H1 (cell line): ENCODE measurements at regions not wholly inside any gene's neighbourhood (a gene's known extent, or its start where the extent isn't known, plus 50 kb on each side); places are given as distances from the start of the nearest gene placed in this dataset.

Experiments
- CBX8 ChIP-seq: fragments of 300-800, 300-1000 bp; sonication (generic); IDR thresholded peaks from 2 replicates; pipeline ENCODE4 v1.7.1; 2016; ENCODE audit warnings: low read depth, low read length, borderline replicate concordance
- CREB1 ChIP-seq: IDR thresholded peaks from 2 replicates; pipeline ENCODE4 v1.6.1; 2012; ENCODE audit warnings: inconsistent platforms
- GTF2F1 ChIP-seq: IDR thresholded peaks from 2 replicates; pipeline ENCODE4 v1.6.1; 2012; ENCODE audit warnings: low read depth, low read length, improper control_type of control experiment, borderline replicate concordance
- NRF1 ChIP-seq: IDR thresholded peaks from 2 replicates; pipeline ENCODE4 v1.6.1; 2011; ENCODE audit warnings: mild to moderate bottlenecking, low read depth, low read length, improper control_type of control experiment
- PHF8 ChIP-seq: fragments of 200-600 bp; sonication (generic); conservative IDR thresholded peaks from 2 replicates; pipeline ENCODE4 v1.7.1; 2012; ENCODE audit warnings: low read depth, mild to moderate bottlenecking, inconsistent platforms, low read length, moderate library complexity
- POLR2A ChIP-seq, 2 experiments: IDR thresholded peaks; 1 replicate in 1 of 2; 2 replicates in 1 of 2; pipeline ENCODE4 v1.6.1; 2011; ENCODE audit warnings: low read depth in 2 of 2, low read length in 2 of 2, mild to moderate bottlenecking in 2 of 2; ENCODE audit errors: control extremely low read depth in 1 of 2
- POU5F1 ChIP-seq: IDR thresholded peaks from 2 replicates; pipeline ENCODE4 v1.6.1; 2011; ENCODE audit warnings: low read depth, mild to moderate bottlenecking, low read length, moderate library complexity
- SRF ChIP-seq: IDR thresholded peaks from 2 replicates; pipeline ENCODE4 v1.6.1; 2011; ENCODE audit warnings: mild to moderate bottlenecking, low read depth, low read length, moderate library complexity
- TCF12 ChIP-seq: IDR thresholded peaks from 2 replicates; pipeline ENCODE4 v1.6.1; 2011; ENCODE audit warnings: low read depth, mild to moderate bottlenecking, low read length
- YY1 ChIP-seq: IDR thresholded peaks from 2 replicates; pipeline ENCODE4 v1.6.1; 2011; ENCODE audit warnings: low read depth, mild to moderate bottlenecking, low read length
- TF ChIP-seq, protein P1 (sequence below): fragments of 300-600 bp; sonication (generic); IDR thresholded peaks from 2 replicates; pipeline ENCODE4 v1.7.1; 2012; ENCODE audit warnings: low read length, moderate library complexity, mild to moderate bottlenecking, inconsistent platforms; ENCODE audit not compliant: insufficient replicate concordance
- TF ChIP-seq, protein P2 (sequence below): IDR thresholded peaks from 2 replicates; pipeline ENCODE4 v1.6.1; 2012; ENCODE audit warnings: inconsistent platforms

DNA sequence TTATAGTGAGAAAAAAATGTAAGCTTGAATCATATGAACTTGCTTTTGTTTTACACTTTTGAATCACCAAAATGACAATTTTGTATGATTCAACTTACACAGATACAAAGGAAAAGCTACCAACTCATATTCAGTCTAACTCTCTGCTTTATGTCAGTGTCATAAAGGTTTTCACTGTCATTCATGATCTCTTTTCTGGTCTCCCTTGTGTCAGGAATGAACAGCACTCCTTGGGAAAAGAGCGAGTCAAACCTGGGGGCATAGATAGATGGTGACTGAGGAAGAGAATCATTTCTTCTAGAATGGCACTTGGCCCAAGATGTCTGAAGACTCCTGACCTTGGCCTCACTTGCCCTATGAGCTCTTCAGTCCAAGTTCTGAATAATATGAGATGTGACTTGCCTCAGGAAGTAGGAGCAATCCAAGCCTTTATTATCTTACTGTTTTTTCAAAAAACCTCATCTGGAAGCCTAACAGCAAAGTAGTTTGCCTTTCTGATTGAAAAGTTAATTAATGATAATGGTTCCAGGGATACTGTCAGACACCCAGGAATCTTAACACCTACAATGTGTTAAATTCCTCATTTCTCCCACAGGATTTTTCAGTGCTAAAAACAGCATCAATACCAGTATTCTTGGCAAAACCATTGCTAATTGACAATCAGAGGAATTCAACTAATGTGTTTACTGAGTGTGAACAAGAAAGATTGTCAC is 270.0 kb upstream of the HSF2 start (continued):
- TF ChIP-seq, protein P1, sequence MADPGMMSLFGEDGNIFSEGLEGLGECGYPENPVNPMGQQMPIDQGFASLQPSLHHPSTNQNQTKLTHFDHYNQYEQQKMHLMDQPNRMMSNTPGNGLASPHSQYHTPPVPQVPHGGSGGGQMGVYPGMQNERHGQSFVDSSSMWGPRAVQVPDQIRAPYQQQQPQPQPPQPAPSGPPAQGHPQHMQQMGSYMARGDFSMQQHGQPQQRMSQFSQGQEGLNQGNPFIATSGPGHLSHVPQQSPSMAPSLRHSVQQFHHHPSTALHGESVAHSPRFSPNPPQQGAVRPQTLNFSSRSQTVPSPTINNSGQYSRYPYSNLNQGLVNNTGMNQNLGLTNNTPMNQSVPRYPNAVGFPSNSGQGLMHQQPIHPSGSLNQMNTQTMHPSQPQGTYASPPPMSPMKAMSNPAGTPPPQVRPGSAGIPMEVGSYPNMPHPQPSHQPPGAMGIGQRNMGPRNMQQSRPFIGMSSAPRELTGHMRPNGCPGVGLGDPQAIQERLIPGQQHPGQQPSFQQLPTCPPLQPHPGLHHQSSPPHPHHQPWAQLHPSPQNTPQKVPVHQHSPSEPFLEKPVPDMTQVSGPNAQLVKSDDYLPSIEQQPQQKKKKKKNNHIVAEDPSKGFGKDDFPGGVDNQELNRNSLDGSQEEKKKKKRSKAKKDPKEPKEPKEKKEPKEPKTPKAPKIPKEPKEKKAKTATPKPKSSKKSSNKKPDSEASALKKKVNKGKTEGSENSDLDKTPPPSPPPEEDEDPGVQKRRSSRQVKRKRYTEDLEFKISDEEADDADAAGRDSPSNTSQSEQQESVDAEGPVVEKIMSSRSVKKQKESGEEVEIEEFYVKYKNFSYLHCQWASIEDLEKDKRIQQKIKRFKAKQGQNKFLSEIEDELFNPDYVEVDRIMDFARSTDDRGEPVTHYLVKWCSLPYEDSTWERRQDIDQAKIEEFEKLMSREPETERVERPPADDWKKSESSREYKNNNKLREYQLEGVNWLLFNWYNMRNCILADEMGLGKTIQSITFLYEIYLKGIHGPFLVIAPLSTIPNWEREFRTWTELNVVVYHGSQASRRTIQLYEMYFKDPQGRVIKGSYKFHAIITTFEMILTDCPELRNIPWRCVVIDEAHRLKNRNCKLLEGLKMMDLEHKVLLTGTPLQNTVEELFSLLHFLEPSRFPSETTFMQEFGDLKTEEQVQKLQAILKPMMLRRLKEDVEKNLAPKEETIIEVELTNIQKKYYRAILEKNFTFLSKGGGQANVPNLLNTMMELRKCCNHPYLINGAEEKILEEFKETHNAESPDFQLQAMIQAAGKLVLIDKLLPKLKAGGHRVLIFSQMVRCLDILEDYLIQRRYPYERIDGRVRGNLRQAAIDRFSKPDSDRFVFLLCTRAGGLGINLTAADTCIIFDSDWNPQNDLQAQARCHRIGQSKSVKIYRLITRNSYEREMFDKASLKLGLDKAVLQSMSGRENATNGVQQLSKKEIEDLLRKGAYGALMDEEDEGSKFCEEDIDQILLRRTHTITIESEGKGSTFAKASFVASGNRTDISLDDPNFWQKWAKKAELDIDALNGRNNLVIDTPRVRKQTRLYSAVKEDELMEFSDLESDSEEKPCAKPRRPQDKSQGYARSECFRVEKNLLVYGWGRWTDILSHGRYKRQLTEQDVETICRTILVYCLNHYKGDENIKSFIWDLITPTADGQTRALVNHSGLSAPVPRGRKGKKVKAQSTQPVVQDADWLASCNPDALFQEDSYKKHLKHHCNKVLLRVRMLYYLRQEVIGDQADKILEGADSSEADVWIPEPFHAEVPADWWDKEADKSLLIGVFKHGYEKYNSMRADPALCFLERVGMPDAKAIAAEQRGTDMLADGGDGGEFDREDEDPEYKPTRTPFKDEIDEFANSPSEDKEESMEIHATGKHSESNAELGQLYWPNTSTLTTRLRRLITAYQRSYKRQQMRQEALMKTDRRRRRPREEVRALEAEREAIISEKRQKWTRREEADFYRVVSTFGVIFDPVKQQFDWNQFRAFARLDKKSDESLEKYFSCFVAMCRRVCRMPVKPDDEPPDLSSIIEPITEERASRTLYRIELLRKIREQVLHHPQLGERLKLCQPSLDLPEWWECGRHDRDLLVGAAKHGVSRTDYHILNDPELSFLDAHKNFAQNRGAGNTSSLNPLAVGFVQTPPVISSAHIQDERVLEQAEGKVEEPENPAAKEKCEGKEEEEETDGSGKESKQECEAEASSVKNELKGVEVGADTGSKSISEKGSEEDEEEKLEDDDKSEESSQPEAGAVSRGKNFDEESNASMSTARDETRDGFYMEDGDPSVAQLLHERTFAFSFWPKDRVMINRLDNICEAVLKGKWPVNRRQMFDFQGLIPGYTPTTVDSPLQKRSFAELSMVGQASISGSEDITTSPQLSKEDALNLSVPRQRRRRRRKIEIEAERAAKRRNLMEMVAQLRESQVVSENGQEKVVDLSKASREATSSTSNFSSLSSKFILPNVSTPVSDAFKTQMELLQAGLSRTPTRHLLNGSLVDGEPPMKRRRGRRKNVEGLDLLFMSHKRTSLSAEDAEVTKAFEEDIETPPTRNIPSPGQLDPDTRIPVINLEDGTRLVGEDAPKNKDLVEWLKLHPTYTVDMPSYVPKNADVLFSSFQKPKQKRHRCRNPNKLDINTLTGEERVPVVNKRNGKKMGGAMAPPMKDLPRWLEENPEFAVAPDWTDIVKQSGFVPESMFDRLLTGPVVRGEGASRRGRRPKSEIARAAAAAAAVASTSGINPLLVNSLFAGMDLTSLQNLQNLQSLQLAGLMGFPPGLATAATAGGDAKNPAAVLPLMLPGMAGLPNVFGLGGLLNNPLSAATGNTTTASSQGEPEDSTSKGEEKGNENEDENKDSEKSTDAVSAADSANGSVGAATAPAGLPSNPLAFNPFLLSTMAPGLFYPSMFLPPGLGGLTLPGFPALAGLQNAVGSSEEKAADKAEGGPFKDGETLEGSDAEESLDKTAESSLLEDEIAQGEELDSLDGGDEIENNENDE: no peak
- no peak for TF ChIP-seq CBX8
- no peak for TF ChIP-seq GTF2F1
- TF ChIP-seq PHF8: no peak
- TF ChIP-seq NRF1: no peak
- TF ChIP-seq SRF: no peak
- no peak for TF ChIP-seq TCF12
- no peak for TF ChIP-seq CREB1
- TF ChIP-seq POU5F1: no peak
- no peak for TF ChIP-seq POLR2A (IDR thresholded peaks at IDR 0.05; ENCODE audit: control extremely low read depth in 1 of 2, low read depth in 2 of 2, low read length in 2 of 2)
- TF ChIP-seq, protein P2, sequence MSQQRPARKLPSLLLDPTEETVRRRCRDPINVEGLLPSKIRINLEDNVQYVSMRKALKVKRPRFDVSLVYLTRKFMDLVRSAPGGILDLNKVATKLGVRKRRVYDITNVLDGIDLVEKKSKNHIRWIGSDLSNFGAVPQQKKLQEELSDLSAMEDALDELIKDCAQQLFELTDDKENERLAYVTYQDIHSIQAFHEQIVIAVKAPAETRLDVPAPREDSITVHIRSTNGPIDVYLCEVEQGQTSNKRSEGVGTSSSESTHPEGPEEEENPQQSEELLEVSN: no peak
- no peak for TF ChIP-seq YY1
